ENCODE measurements at regions not wholly inside any gene's neighbourhood (a gene's known extent, or its start where the extent isn't known, plus 50 kb on each side); places are given as distances from the start of the nearest gene placed in this dataset.

GRCh38 chr11:41851743-41852142 lies 392.3 kb upstream of the LRRC4C start:
- Histone ChIP-seq H3K4me1 (ENCODE audit: low read depth) (no peaks in the 10 kb centered on the region), H3K36me3 (no peaks in the 10 kb centered on the region)

GRCh38 chr11:41861838-41862237 lies 402.4 kb upstream of the LRRC4C start:
- Histone ChIP-seq H3K4me1 (ENCODE audit: low read depth) (no peaks in the 10 kb centered on the region), H3K9me3 (ENCODE audit: low read depth) (no peaks in the 10 kb centered on the region), H3K27ac (no peak overlapping the region), H3K4me3 (no peak overlapping the region), H3K36me3 (no peaks in the 10 kb centered on the region), H3K27me3 (no peaks in the 10 kb centered on the region)
- no peak for TF ChIP-seq CTCF (IDR thresholded peaks at IDR 0.05; ENCODE audit: low read depth, low read length)
- no peak for DNase-seq (ENCODE audit: low read depth in 1 of 2, low spot score in 1 of 2)

More at GRCh38 chr11:41851743-41852142, 392.3 kb upstream of the LRRC4C start:
- DNase-seq (ENCODE audit: low read depth in 1 of 2, low spot score in 1 of 2): no peak
- Histone ChIP-seq H3K27ac (no peak overlapping the region), H3K4me3 (no peak overlapping the region), H3K9me3 (ENCODE audit: low read depth) (no peaks in the 10 kb centered on the region), H3K27me3 (no peaks in the 10 kb centered on the region)
- TF ChIP-seq CTCF (IDR thresholded peaks at IDR 0.05; ENCODE audit: low read depth, low read length): no peak

GRCh38 chr11:41866525-41866924 lies 407.1 kb upstream of the LRRC4C start:
- Histone ChIP-seq H3K27ac (no peak overlapping the region), H3K27me3 (no peaks in the 10 kb centered on the region), H3K4me1 (ENCODE audit: low read depth) (no peaks in the 10 kb centered on the region), H3K4me3 (no peak overlapping the region), H3K9me3 (ENCODE audit: low read depth) (no peaks in the 10 kb centered on the region), H3K36me3 (no peaks in the 10 kb centered on the region)
- TF ChIP-seq CTCF (IDR thresholded peaks at IDR 0.05; ENCODE audit: low read depth, low read length): no peak
- no peak for DNase-seq (ENCODE audit: low read depth in 1 of 2, low spot score in 1 of 2)

GRCh38 chr11:41868606-41869005 lies 409.2 kb upstream of the LRRC4C start:
- no peak for TF ChIP-seq CTCF (IDR thresholded peaks at IDR 0.05; ENCODE audit: low read depth, low read length)
- Histone ChIP-seq H3K4me1 (ENCODE audit: low read depth) (no peaks in the 10 kb centered on the region), H3K36me3 (no peaks in the 10 kb centered on the region), H3K27ac (no peak overlapping the region), H3K9me3 (ENCODE audit: low read depth) (no peaks in the 10 kb centered on the region), H3K27me3 (no peaks in the 10 kb centered on the region), H3K4me3 (no peak overlapping the region)
- DNase-seq (ENCODE audit: low read depth in 1 of 2, low spot score in 1 of 2): no peak

- DNase-seq (ENCODE audit: low read depth in 1 of 2, low spot score in 1 of 2): no peak
- no peak for TF ChIP-seq CTCF (IDR thresholded peaks at IDR 0.05; ENCODE audit: low read depth, low read length)
- Histone ChIP-seq H3K27me3 (no peaks in the 10 kb centered on the region), H3K27ac (no peak overlapping the region), H3K4me1 (ENCODE audit: low read depth) (no peaks in the 10 kb centered on the region), H3K36me3 (no peaks in the 10 kb centered on the region), H3K9me3 (ENCODE audit: low read depth) (no peaks in the 10 kb centered on the region), H3K4me3 (no peak overlapping the region)
Observed at GRCh38 chr11:41872426-41872825, 413.0 kb upstream of the LRRC4C start.

- H3K27me3 ChIP-seq: no peaks in the 10 kb centered on the region
- H3K27ac ChIP-seq: no peak overlapping the region
- no peak overlapping the region for H3K4me3 ChIP-seq
- no peaks in the 10 kb centered on the region for H3K4me1 ChIP-seq (ENCODE audit: low read depth)
- TF ChIP-seq CTCF (IDR thresholded peaks at IDR 0.05; ENCODE audit: low read depth, low read length): no peak
- no peaks in the 10 kb centered on the region for H3K36me3 ChIP-seq
- H3K9me3 ChIP-seq (ENCODE audit: low read depth): no peaks in the 10 kb centered on the region
- DNase-seq (ENCODE audit: low read depth in 1 of 2, low spot score in 1 of 2): no peak
Observed at GRCh38 chr11:41872870-41873269, 413.4 kb upstream of the LRRC4C start.

Data from cardiac muscle cell (in vitro differentiated cells and primary cell).